Cardiac muscle cell (in vitro differentiated cells and primary cell): ENCODE measurements at regions not wholly inside any gene's neighbourhood (a gene's known extent, or its start where the extent isn't known, plus 50 kb on each side); places are given as distances from the start of the nearest gene placed in this dataset.

ENCODE experiments used
- DNase-seq, 2 donors: peaks; one replicate each; pipeline versions ENCODE4 v3.0.0 to v3.0.0-alpha.2; 2010 to 2017; ENCODE audit warnings: low read depth in 1 of 2, low spot score in 1 of 2
- H3K27ac ChIP-seq: fragments of 200-600 bp; sonication (generic); 2 replicates; pipeline ENCODE4 v1.5.1; 2016
- H3K27me3 ChIP-seq: fragments of 200-600 bp; sonication (generic); 2 replicates; pipeline ENCODE4 v1.6.0; 2016; ENCODE audit warnings: control low read depth
- H3K36me3 ChIP-seq: fragments of 200-600 bp; sonication (generic); 2 replicates; pipeline ENCODE4 v1.5.1; 2016; ENCODE audit warnings: control low read depth
- H3K4me1 ChIP-seq: fragments of 200-600 bp; sonication (generic); 2 replicates; pipeline ENCODE4 v1.8.1; 2017; ENCODE audit warnings: low read depth, mild to moderate bottlenecking, mixed run types
- H3K4me3 ChIP-seq: fragments of 200-600 bp; sonication (generic); 2 replicates; pipeline ENCODE4 v1.5.1; 2016; ENCODE audit warnings: mild to moderate bottlenecking
- H3K9me3 ChIP-seq: fragments of 200-600 bp; sonication (generic); 2 replicates; pipeline ENCODE4 v1.5.1; 2017; ENCODE audit warnings: low read depth, mild to moderate bottlenecking, control low read depth
- CTCF ChIP-seq: IDR thresholded peaks from 2 replicates; pipeline ENCODE4 v1.5.1; 2012; ENCODE audit warnings: low read depth, mild to moderate bottlenecking, low read length

DNA sequence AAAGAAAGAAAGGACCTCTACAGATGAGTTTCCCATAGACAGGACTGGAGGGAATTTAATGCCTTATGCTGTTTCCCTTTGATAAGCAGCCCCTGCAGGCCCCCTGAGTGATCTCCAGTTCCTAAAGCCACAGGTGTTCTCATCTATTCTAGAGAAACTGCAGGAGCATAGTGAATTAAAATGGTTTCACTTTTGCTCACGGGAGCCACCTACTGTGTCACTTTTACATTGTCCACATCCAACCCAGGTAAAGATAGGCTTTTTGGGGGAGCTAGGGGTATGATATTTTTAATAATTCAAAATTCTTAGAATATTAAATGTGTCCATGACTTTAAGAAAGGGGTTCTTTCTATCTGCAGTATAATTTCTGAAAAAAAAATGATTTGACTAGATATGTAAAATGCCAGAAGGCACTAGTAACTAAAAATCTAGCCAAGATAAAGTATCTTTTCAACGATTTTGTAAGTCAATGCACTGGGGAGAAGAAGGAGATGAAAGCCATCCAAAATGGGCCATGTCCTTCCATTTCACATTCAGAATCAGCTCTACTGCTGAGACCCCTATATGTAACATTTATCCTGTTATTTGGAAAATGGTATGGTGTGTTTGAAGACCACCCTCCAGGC, 267.3 kb upstream of the DUSP10 start:
- H3K27ac ChIP-seq = no peak overlapping the region
- DNase-seq = peak; percentile 14 to 23
- H3K4me1 ChIP-seq = peaks cover 7% of the 10 kb centered on the region
- H3K9me3 ChIP-seq = no peaks in the 10 kb centered on the region
- no peaks in the 10 kb centered on the region for H3K27me3 ChIP-seq
- no peaks in the 10 kb centered on the region for H3K36me3 ChIP-seq
- TF ChIP-seq CTCF = peak; percentile 40
- no peak overlapping the region for H3K4me3 ChIP-seq

DNA sequence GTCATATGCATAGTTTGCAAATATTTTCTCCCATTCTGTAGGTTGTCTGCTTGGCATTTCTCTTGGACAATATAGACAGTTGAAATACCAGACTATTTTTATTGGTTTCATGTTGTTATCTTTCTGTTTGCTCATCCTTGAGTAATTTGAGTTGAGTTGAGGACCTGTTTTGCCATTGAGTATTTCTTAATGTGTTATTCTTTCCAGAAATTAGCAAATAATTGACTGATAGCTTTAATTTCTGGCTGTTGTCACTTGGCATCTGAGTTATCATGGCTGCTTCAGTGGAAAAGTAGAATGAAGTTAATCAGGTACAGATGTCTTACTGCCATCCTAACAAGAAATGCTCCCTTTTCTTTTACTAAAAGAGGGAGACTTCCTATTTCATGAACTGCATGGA, 264.8 kb upstream of the DUSP10 start:
- no peak overlapping the region for H3K4me3 ChIP-seq

DNA sequence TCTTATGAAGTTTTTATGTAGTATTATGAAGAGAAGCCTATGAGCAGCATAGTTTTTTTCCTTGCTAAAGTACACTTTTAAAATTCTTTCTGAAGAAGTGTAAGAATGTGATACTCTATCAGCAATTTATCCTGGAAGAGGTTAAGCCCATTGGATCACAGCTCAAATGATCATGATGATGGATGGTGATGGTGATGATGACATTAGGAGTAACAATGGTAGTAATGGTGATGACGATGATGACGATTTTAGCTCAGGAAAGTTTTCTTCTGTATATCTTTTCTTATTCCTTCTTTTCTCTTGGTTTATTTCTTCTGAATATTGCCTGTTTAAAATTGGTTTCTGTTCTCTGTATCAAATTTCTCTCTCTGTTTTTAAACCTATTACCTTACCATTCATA, 262.9 kb upstream of the DUSP10 start:
- H3K27me3 ChIP-seq = no peaks in the 10 kb centered on the region
- TF ChIP-seq CTCF = no peak
- no peak overlapping the region for H3K27ac ChIP-seq
- no peak overlapping the region for H3K4me3 ChIP-seq
- H3K9me3 ChIP-seq = no peaks in the 10 kb centered on the region
- DNase-seq = no peak
- H3K36me3 ChIP-seq = no peaks in the 10 kb centered on the region
- H3K4me1 ChIP-seq = no peaks in the 10 kb centered on the region

More for the DNA sequence above, 264.8 kb upstream of the DUSP10 start:
- Histone ChIP-seq H3K27me3 (no peaks in the 10 kb centered on the region), H3K4me1 (peaks cover under 1% of the 10 kb centered on the region), H3K9me3 (no peaks in the 10 kb centered on the region), H3K27ac (no peak overlapping the region), H3K36me3 (no peaks in the 10 kb centered on the region)
- DNase-seq = no peak
- TF ChIP-seq CTCF = no peak

GRCh38 chr1:222004034-222004433, 262.1 kb upstream of the DUSP10 start:
- Histone ChIP-seq H3K4me1 (no peaks in the 10 kb centered on the region), H3K27ac (no peak overlapping the region), H3K36me3 (no peaks in the 10 kb centered on the region), H3K9me3 (no peaks in the 10 kb centered on the region), H3K27me3 (no peaks in the 10 kb centered on the region), H3K4me3 (no peak overlapping the region)
- no peak for DNase-seq
- no peak for TF ChIP-seq CTCF

- no peak for TF ChIP-seq CTCF
- Histone ChIP-seq H3K4me1 (no peaks in the 10 kb centered on the region), H3K27ac (no peak overlapping the region), H3K4me3 (no peak overlapping the region), H3K36me3 (no peaks in the 10 kb centered on the region), H3K9me3 (no peaks in the 10 kb centered on the region), H3K27me3 (no peaks in the 10 kb centered on the region)
- no peak for DNase-seq
These were observed 260.6 kb upstream of the DUSP10 start for GRCh38 chr1:222002503-222002902.
